Upper lobe of left lung (tissue), 6 donors: ENCODE measurements at regions not wholly inside any gene's neighbourhood (a gene's known extent, or its start where the extent isn't known, plus 50 kb on each side); places are given as distances from the start of the nearest gene placed in this dataset.

Experiments
- ATAC-seq, 2 donors: fragments of 200-7000 bp; cut with Tn5 transposase; one replicate each; pipeline ENCODE4 v1.9.1; 2022; ENCODE audit warnings: mild to moderate bottlenecking in 2 of 2, moderate library complexity in 2 of 2; ENCODE audit not compliant: low FRiP score in 2 of 2
- DNase-seq, 2 donors: peaks; one replicate each; pipeline ENCODE4 v3.0.0-alpha.2; 2019 to 2020
- H3K27ac ChIP-seq, 4 donors: fragments of 200-600 bp; sonication (generic); one replicate each; pipeline ENCODE4 v1.5.1; 2016 to 2019
- H3K27me3 ChIP-seq, 4 donors: fragments of 200-600 bp; sonication (generic); one replicate each; pipeline ENCODE4 v1.5.1; 2017 to 2019
- H3K36me3 ChIP-seq, 4 donors: fragments of 200-600 bp; sonication (generic); one replicate each; pipeline ENCODE4 v1.5.1; 2016 to 2019
- H3K4me1 ChIP-seq, 4 donors: fragments of 200-600 bp; sonication (generic); one replicate each; pipeline ENCODE4 v1.5.1; 2018 to 2019
- H3K4me3 ChIP-seq, 4 donors: fragments of 200-600 bp; sonication (generic); one replicate each; pipeline ENCODE4 v1.5.1; 2017 to 2019; ENCODE audit warnings: mild to moderate bottlenecking in 2 of 4, moderate library complexity in 1 of 4
- H3K9me3 ChIP-seq, 4 donors: fragments of 200-600 bp; sonication (generic); one replicate each; pipeline ENCODE4 v1.5.1; 2018 to 2019
- EP300 ChIP-seq, 4 donors: sonication (generic); formaldehyde crosslinking; IDR thresholded peaks; one replicate each; pipeline ENCODE4 v1.5.1; 2017; ENCODE audit warnings: antibody characterized with exemption in 4 of 4, control low read depth in 2 of 4
- POLR2A ChIP-seq, 4 donors: fragments of 450-650 bp; IDR thresholded peaks; one replicate each; pipeline ENCODE4 v1.5.1; 2016 to 2017; ENCODE audit warnings: antibody characterized with exemption in 4 of 4, mild to moderate bottlenecking in 2 of 4
- POLR2AphosphoS5 ChIP-seq, 2 donors: sonication (generic); formaldehyde crosslinking; IDR thresholded peaks; one replicate each; pipeline ENCODE4 v1.5.1; 2017; ENCODE audit warnings: antibody characterized with exemption in 2 of 2
- WGBS, 2 donors: methylation state at CpG; one replicate each; pipeline ENCODE4 v1.1.5; 2017 to 2018; 5-methylcytosine and 5-hydroxymethylcytosine counted together
- TF ChIP-seq, protein P1 (sequence below), 6 experiments: fragments of 450-650 bp in 4 of 6; fragments of 200-600 bp in 2 of 6; sonication (generic) in 2 of 6; IDR thresholded peaks; one replicate each; pipeline ENCODE4 v1.5.1; 2016 to 2019; ENCODE audit warnings: antibody characterized with exemption in 6 of 6
- donor health status: DM: no; HTN: no; CAD: no; lungs with moderate emphysema.
- donor health status: DM: no; HTN: yes; CAD: no; lungs with severe emphysema.

DNA sequence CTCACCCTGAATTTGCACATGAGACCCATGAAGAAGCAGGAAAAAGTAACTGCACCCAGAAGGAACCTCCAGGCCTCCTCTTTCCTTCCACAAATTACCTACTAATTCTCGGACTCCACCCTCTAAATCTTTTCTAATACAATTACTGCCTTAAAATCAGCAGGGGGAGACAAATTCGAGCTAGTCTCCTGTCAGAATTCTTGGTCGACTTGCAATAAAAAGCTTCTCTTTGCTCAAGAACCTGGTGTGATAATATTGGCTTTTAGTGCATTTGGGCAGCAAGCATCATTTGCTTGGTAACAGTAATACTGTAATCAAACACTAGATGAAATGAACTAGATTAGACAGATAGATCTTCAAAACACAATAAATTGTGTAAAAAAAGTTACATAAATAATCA lies 281.9 kb downstream of the RAP2B start:
- TF ChIP-seq, protein P1, sequence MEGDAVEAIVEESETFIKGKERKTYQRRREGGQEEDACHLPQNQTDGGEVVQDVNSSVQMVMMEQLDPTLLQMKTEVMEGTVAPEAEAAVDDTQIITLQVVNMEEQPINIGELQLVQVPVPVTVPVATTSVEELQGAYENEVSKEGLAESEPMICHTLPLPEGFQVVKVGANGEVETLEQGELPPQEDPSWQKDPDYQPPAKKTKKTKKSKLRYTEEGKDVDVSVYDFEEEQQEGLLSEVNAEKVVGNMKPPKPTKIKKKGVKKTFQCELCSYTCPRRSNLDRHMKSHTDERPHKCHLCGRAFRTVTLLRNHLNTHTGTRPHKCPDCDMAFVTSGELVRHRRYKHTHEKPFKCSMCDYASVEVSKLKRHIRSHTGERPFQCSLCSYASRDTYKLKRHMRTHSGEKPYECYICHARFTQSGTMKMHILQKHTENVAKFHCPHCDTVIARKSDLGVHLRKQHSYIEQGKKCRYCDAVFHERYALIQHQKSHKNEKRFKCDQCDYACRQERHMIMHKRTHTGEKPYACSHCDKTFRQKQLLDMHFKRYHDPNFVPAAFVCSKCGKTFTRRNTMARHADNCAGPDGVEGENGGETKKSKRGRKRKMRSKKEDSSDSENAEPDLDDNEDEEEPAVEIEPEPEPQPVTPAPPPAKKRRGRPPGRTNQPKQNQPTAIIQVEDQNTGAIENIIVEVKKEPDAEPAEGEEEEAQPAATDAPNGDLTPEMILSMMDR (IDR thresholded peaks at IDR 0.05): no peak
- TF ChIP-seq POLR2AphosphoS5 (IDR thresholded peaks at IDR 0.05): no peak
- Histone ChIP-seq H3K27ac (no peak overlapping the region), H3K36me3 (no peaks in the 10 kb centered on the region), H3K4me1 (peaks cover 0 to 2% (median 0%) of the 10 kb centered on the region in 4 donors), H3K27me3 (no peaks in the 10 kb centered on the region), H3K9me3 (no peaks in the 10 kb centered on the region), H3K4me3 (no peak overlapping the region)
- DNase-seq: no peak
- no peak for ATAC-seq
- 63 to 68% methylated on average over 3 of the region's 3 CpGs for WGBS, 2 donors

DNA sequence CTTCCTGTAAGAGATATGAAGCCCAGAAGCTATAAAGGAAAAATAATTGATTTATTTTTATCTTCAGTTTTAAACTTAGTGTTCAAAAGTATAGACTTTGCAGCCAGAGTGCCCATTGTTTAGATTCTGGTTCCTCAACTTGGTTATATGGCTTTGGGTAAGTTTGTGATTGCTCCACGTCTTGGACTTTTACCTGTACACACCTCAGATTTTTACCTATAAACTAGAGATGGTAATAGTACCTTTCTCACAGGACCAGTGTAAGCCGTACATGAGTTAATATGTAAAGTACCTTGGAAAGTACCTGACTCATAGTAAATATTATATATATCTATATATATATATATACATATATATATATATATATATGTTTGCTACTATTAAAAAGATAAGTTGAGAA lies 283.8 kb downstream of the RAP2B start:
- Histone ChIP-seq H3K4me3 (no peak overlapping the region), H3K27me3 (no peaks in the 10 kb centered on the region), H3K4me1 (no peaks in the 10 kb centered on the region), H3K27ac (no peak overlapping the region), H3K36me3 (no peaks in the 10 kb centered on the region), H3K9me3 (no peaks in the 10 kb centered on the region)
- no peak for DNase-seq
- 68 to 82% methylated on average over 2 of the region's 2 CpGs for WGBS, 2 donors
- TF ChIP-seq EP300 (IDR thresholded peaks at IDR 0.05) (no peak), POLR2AphosphoS5 (IDR thresholded peaks at IDR 0.05) (no peak), POLR2A (IDR thresholded peaks at IDR 0.05) (no peak)
- TF ChIP-seq, protein P1 (IDR thresholded peaks at IDR 0.05): no peak
- ATAC-seq: no peak

DNA sequence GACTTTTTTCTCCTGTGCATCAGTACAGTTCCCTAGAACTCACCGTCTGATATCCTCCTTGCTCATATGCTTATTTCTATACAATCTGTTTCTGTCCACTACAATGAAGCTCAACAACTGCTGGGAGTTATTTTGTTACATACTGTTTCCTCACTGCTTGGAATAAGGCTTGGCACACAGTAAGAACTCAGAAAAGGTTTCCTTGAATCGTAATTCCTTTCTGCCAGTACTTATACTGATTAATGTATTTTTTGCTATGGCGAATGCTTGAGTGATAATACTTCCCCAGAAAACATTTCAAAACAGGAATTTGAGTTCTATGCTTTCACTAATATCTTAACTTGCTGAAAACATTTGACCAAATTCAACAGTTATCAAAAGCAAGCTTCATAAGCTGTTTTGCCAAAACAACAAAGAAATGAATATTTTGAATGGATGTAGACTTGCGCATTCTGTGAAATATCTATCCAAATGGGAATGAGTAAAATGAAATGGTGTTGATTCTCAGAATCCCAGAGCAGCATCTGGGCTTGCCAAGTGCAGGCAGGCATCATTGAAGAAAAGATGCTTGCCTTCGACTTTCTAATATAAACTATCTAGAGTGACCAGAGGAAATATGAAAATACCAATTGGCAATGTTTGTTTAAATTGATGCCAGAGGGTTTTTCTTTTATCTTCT lies 286.3 kb downstream of the RAP2B start:
- no peak for TF ChIP-seq POLR2A (IDR thresholded peaks at IDR 0.05)
- TF ChIP-seq POLR2AphosphoS5 (IDR thresholded peaks at IDR 0.05): no peak
- no peak for TF ChIP-seq EP300 (IDR thresholded peaks at IDR 0.05)
- no peaks in the 10 kb centered on the region for H3K4me1 ChIP-seq
- no peaks in the 10 kb centered on the region for H3K27me3 ChIP-seq
- 70 to 71% methylated on average over 5 of the region's 5 CpGs for WGBS, 2 donors
- H3K36me3 ChIP-seq: no peaks in the 10 kb centered on the region
- no peaks in the 10 kb centered on the region for H3K9me3 ChIP-seq
- H3K4me3 ChIP-seq: no peak overlapping the region
- no peak for ATAC-seq
- H3K27ac ChIP-seq: no peak overlapping the region
- no peak for DNase-seq

DNA sequence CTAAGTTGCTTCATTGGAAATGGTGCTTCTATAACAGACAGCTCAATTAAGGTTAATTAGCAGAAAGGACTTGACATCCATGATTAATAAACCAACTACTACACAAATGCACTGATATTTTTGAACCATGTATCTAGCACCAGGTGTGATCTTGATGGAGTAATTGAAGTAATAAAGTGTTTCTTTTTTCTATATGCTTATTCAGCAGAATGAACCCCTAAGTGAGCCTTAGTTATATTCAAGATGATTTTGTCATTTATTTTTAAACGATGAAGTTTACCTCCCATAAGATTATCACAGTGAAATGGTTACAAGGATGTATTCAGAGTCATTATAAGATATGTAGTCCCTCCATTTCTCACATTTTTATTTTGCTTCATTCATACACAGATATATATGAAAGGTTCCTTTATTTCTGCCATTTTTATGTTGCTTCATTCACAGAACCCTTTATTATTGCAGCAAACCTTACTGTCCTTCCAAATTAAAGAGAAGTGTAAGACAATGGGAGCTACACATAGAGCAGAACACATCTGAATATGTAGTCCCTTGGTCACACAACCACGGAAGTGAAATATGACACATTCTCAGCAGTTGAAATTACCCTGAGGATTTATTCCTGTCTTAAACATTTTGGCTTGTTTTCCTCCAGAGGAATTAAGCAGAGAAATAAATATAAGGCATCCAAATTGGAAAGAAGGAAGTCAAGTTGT lies 295.0 kb downstream of the RAP2B start:
- H3K4me3 ChIP-seq: no peak overlapping the region
- DNase-seq (no peak), ATAC-seq (no peak)
- H3K36me3 ChIP-seq: no peaks in the 10 kb centered on the region
- no peaks in the 10 kb centered on the region for H3K4me1 ChIP-seq
- 87 to 92% methylated on average over 2 of the region's 2 CpGs for WGBS, 2 donors
- H3K27ac ChIP-seq: no peak overlapping the region
- no peaks in the 10 kb centered on the region for H3K27me3 ChIP-seq
- H3K9me3 ChIP-seq: no peaks in the 10 kb centered on the region
- TF ChIP-seq POLR2AphosphoS5 (IDR thresholded peaks at IDR 0.05) (no peak), EP300 (IDR thresholded peaks at IDR 0.05) (no peak), POLR2A (IDR thresholded peaks at IDR 0.05) (no peak)
- TF ChIP-seq, protein P1 (IDR thresholded peaks at IDR 0.05): no peak

DNA sequence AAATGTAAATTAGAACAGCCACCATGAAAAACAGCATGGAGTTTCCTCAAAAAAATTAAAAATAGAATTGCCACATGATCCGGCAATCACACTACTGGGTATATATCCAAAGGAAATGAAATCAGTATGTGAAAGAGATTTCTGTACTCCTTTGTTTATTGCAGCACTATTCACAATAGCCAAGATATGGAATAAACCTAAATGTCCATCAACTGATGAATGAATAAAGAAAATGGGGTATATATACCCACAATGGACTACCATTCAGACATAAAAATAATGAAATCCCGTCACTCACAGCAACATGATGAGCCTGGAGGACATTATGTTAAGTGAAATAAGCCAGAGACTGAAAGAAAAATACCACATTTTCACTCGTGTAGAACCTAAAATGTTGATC lies 296.9 kb downstream of the RAP2B start:
- Histone ChIP-seq H3K9me3 (no peaks in the 10 kb centered on the region), H3K4me3 (no peak overlapping the region), H3K27ac (no peak overlapping the region), H3K4me1 (no peaks in the 10 kb centered on the region), H3K36me3 (no peaks in the 10 kb centered on the region), H3K27me3 (no peaks in the 10 kb centered on the region)
- DNase-seq (no peak), ATAC-seq (no peak)
- WGBS, 2 donors: 63 to 79% methylated on average over 3 of the region's 3 CpGs
- no peak for TF ChIP-seq EP300 (IDR thresholded peaks at IDR 0.05)
- TF ChIP-seq POLR2AphosphoS5 (IDR thresholded peaks at IDR 0.05): no peak
- TF ChIP-seq, protein P1 (IDR thresholded peaks at IDR 0.05): no peak
- TF ChIP-seq POLR2A (IDR thresholded peaks at IDR 0.05): no peak
